NCI-H2196 (cell line): ENCODE measurements at regions not wholly inside any gene's neighbourhood (a gene's known extent, or its start where the extent isn't known, plus 50 kb on each side); places are given as distances from the start of the nearest gene placed in this dataset.
"Not testable (repeated sequence)": the region's sequence is repeated elsewhere in the genome, so short reads cannot be mapped to it uniquely, and the experiment has no call there.

Source experiments
- DNase-seq: peaks from one replicate; lab custom pipeline; 2025; ENCODE audit not compliant: unreplicated experiment; lab: John Stamatoyannopoulos, UW

- not testable (repeated sequence) for DNase-seq
Measured at GRCh38 chrX:131696989-131697388, 153.1 kb downstream of the OR13H1 start.

DNA sequence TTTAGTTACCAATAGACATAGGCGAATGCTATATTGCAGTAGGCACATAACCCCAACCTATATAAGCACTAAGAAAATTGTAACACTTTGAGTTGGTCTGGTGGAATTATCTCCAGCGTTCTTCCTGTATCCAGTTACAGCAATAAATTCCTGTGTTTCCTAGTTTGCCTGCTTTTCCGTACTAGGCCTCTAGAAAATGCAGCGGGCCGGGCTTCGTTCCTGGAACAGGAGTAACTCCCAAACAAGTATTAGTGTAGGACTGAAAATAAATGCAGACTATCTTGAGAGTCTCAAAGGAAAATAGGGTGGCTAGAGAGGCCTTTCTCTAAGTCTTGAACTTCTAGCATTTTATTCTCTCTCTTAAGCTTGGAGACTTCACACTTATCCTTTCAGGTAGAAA is 159.8 kb downstream of the OR13H1 start:
- no peak for DNase-seq

- DNase-seq = no peak
Measured at GRCh38 chrX:131704136-131704695, 160.3 kb downstream of the OR13H1 start.

DNA sequence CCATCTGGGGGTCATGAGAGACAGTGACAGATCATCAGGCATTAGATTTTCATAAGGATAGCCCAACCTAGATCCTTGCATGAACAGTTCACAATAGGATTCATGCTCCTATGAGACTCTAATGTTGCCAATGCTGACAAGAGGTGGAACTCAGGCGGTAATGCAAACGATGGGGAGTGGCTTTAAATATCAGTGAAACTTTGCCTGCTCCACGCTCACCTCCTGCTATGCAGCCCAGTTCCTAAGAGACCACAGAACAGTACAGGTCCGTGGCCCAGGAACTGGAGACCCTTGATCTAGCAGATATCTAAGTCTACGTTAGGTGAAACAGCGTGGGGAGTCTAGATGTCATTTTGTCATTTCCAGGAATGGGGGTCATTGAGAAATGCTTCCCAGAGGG is 165.7 kb downstream of the OR13H1 start:
- no peak for DNase-seq

GRCh38 chrX:131711478-131711867 is 167.6 kb downstream of the OR13H1 start:
- no peak for DNase-seq

DNA sequence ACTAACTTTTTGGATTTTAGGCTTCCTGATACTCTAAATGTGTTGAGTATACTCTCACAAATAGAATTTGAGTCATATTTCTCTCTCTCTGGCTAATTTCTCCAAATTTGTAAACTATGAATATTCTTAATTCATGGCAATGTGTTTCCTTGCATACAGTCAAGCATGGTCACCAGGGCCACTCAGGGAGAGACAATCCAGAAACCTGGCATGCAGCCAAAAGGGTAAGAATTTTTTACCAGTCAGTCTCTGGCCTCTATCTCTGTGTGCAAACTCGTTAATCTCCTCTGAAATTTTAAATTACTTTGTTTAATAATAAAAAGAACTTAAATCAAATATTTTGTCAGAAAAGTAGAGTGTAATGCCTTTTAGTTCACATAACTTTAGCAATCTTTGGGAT is 179.8 kb downstream of the OR13H1 start:
- no peak for DNase-seq

GRCh38 chrX:131724292-131724691 is 180.4 kb downstream of the OR13H1 start:
- DNase-seq = no peak

DNA sequence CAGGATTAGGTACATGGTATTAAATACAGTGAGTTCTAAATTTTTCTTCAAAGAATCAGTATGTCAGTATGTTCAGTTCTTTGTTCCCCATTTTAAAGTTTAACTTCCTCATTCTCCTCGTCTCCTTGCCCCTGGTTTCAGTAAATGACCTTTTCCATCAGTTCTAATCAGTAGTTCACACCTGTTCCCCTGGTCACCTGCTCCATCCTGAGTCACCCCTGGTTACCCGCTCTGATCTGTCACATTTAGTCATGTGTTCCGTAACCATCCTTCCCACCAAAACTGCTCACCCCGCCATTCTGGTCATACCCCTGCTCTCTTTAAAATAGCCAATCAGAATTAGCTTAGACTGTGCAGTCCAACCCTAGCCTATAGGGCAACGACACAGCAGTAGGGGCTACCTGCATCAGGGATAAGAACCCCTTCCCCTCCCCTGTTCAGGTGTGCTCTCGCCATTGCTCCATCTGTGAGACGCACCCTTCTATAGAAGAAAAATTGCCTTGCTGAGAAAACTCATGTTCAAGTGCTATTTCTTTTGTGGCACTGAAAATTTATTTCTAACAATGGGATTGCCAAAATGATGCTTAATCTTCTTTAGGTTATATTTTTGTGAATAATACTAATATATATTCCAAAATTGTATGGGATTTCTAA is 181.3 kb downstream of the OR13H1 start:
- no peak for DNase-seq

GRCh38 chrX:131727778-131728177 is 183.9 kb downstream of the OR13H1 start:
- no peak for DNase-seq

GRCh38 chrX:131728295-131729145 is 184.6 kb downstream of the OR13H1 start:
- no peak for DNase-seq

DNA sequence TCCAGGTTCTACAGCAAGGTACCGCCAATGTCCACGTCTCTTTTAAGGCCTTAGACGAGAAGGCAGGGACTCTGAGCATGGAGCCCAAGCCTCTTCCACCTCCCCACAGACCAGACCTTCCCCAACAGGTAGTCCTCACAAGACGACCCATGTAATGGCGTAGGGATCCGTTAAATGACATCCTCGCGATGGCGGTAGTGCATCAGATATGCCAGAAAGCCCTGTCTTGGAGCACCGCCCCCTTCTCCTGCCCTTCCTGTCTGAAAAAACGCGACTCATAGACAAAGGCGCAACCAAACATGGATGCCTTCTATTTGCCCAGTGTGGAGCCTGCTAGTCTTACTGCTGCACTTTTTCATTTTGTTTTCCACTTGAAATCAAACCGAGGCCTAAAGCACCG is 185.4 kb downstream of the OR13H1 start:
- no peak for DNase-seq

- DNase-seq = no peak
Measured at GRCh38 chrX:131734621-131735020, 190.7 kb downstream of the OR13H1 start.

- no peak for DNase-seq
Measured at GRCh38 chrX:131735127-131735526, 191.3 kb downstream of the OR13H1 start.

GRCh38 chrX:131739823-131740222 is 195.9 kb downstream of the OR13H1 start:
- no peak for DNase-seq

DNA sequence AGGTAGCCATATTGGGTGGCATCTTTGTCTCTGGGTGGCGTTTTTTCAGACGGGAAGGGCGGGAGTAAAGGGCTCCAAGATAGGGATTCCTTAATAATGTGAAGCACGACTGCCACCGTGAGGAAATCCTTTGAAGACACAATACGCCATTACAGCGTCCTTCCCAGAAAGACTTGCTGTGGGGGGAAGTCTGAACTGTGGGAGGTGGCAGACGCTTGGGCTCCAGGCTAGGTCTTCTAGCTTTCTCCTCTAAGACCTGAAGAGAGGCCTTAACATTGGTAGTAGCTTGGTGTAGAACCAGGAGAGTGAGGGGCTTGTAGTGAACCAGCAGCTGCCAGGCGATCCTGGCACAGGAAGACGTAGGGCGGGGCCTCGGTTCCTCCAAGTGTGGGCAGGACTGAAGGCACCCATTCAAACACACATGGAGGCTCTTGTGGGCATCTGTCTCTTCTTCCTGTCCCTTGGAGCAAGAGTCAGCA is 197.3 kb downstream of the OR13H1 start:
- no peak for DNase-seq

DNA sequence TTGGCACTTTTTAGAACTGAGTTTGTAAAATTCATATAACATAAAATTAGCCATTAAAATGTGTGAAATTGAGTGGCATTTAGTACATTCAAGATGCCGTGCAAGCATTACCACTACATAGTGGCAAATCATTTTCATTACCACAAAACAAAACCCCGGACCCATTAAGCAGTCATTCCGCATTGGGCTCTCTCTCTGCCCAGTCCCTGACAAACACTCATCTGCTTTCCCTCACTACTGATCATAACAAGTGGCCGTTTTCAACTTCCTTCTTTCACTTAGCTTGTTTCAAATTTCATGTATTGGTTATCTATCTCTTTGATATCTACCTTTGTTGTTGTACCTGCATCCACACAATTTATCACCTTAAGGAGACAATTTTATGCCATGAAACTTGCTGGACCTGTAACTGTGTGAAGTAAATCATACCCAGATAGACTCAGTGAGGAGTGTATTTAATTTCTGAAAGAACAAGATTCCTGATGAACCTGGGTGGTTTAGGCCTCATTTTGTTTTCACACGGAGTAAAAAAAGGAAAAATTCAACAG is 202.1 kb downstream of the OR13H1 start:
- no peak for DNase-seq

DNA sequence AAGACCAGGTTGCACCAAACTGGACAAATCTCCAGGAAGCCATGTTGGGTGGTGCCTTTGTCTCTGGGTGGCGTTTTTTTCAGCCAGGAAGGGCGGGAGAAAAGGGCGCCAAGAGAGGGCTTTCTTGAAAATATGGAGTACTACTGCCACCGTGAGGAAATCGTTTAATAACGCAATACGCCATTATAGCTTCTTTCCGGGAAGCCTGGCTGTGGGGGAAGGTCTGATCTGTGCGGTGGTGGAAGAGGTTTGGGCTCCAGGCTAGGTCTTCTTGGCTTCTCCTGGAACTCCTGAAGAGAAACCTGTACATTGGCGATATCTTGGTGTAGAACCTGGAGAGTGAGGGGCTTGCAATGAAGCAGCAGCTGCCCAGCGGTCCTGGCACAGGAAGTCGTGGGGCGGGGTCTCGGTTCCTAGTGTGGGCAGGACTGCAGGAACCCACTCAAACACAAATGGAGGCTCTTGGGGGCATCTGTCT is 202.7 kb downstream of the OR13H1 start:
- DNase-seq = no peak

GRCh38 chrX:131747173-131747572 is 203.3 kb downstream of the OR13H1 start:
- no peak for DNase-seq

GRCh38 chrX:131752493-131753198 is 208.8 kb downstream of the OR13H1 start:
- DNase-seq = no peak

DNA sequence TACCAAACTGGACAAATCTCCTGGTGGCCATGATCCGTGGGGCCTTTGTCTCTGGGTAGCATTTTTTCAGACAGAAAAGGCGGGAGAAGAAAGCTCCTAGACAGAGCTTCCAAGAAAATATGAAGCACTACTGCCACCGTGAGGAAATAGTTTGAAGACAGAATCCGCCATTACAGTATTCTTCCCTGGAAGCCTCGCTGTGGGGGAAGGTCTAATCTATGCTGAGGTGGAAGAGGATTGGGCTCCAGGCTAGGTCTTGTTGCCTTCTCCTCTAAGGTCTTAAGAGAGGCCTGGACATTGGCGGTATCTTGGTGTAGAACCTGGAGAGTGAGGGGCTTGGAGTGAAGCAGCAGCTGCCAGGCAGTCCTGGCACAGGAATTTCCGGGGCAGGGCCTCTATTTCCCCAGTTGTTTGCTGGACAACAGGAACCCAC is 218.9 kb downstream of the OR13H1 start:
- no peak for DNase-seq

GRCh38 chrX:131763674-131764073 is 219.8 kb downstream of the OR13H1 start:
- no peak for DNase-seq
